ENCODE measurements at regions not wholly inside any gene's neighbourhood (a gene's known extent, or its start where the extent isn't known, plus 50 kb on each side); places are given as distances from the start of the nearest gene placed in this dataset.
"Not testable (repeated sequence)": the region's sequence is repeated elsewhere in the genome, so short reads cannot be mapped to it uniquely, and the experiment has no call there.

DNA sequence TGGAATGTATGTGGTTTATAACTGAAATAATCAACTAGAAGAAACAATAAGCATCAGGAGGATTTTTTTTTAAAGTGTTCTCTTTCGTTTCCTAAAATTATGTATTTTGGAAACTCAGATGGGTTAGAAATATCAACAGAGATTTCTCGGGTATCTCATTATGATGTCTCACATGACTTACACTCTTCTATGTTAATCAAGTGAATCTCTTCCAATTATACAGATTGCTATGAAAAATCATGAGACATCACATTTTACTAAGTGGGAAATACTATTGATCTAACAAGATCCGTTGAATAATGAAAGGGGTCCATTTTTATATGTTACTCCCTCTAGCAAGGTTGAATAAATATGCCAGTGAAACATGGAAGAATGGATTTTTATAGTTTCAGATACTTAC is 54.7 kb upstream of the NRIP1 start:
- no peak for DNase-seq

DNA sequence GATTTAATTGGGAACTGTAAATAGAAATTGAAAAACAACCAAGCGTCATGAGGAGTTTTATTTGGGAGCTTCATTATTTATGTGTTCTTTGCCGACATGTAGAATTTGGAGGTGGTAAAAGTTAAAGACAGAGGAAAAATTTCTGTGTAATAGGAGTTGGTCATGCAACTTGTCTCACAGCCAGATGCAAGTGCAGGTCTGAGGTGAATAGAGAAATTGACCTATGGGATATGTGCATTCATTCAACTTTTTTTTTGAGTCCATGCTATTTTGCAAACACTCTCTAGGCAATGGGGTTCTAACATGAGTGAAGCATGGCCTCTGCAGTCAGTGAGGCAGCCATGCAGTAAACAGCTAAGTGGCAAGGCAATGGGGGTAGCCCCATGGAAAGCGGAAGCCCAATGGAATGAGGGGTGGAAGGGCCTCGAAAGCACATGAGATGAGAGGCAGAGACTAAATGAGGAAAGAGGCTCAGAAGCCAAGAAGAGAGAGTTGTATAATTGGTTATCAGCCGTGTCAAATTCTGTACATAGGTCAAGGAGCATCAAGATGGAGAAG is 56.4 kb upstream of the NRIP1 start:
- DNase-seq, result no peak

DNA sequence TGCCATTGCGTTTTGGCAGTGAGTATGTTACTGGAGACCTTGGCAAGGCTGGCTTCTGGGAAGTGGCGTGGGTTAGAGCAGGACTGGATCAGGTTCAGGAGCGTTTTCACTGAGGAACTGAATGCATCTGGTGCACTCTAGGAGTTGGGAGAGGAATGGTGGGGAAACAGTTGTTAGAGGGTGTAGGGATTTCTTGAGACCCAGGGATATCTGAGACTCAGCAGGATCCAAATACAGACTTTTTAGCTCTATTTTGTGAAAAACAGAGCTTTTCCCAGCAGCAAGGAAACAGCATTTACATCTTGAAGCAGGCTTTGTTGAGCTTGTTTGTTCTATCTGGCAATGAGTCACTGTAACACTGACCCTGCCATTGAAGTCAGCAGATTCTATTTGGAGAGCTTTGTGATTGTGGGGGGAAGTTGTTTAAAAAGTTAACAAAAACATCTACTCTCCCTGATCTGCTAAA is 56.9 kb upstream of the NRIP1 start:
- no peak for DNase-seq

DNA sequence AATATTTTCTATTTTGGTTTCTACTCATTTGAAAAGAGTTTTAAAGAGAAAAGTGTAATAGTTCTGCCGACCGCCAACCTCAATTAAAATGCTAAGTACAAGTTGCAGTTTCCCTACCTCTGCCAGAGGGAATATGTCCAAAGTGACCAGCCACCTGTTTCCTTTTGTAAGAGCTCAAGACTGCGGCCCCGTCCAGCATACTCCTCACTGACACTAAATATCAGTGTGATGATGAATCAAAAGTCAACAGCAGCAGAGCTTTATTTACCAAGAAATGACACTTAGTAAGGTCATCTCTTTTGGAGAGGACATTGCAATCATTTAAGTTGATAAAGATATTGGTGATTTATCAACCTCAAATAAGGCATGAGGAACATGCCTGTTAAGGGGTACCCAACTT is 57.4 kb upstream of the NRIP1 start:
- DNase-seq, result no peak

DNA sequence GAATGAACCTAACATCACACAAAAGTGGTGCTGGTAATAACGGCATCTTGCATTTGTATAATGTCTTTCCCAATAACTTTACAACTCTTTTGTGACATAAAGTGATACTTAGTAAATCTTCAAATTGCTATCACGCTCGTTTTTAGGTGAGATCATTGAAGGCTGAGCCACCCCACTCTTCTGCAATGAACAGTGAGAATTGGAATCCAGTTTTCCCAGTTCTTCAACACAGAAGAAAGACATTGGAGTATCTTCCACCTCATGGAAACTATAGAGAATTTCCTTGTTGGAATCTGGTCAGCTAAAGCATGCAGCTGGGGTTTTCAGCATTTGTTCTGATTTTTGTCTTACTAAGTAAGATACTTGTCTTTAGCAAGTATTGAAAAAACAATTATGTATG is 59.9 kb upstream of the NRIP1 start:
- DNase-seq, result no peak

DNA sequence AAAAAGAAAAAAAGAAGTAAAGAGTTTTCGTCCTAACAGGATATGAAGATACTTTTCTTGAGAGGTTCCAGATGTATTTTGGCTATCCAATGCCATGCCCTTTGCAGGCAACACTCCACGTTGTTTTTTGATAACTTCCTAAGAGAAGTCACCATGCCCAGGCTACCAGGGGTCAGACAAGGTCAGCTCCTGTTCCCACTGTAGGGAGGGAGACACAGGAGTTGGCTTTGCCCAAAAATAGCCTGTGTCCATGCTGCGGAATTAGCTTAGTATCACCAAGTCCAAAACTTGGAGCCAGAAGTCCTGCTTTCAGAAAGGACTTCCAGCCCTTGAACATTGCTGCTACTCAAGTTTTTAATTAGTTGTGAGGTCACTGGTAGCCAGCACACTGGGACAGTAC is 62.1 kb upstream of the NRIP1 start:
- no peak for DNase-seq

DNA sequence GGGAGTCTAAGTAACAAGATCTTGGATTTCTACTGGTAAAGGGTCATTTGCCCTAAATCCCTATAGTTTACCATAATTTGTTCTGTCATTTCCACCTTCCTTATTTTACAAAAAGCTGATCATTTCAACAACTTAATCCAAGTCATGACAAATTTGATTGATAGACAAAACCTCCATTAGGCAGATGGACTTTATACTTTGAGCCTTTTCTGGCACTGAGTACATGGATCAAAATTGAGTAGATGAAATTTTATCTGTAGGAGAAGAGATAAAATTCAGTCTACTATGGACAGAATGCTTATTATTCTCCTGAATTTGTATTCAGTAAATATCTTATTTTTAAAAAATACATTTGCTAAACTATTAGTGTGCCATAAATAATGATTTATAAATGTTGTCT is 62.6 kb upstream of the NRIP1 start:
- no peak for DNase-seq

DNA sequence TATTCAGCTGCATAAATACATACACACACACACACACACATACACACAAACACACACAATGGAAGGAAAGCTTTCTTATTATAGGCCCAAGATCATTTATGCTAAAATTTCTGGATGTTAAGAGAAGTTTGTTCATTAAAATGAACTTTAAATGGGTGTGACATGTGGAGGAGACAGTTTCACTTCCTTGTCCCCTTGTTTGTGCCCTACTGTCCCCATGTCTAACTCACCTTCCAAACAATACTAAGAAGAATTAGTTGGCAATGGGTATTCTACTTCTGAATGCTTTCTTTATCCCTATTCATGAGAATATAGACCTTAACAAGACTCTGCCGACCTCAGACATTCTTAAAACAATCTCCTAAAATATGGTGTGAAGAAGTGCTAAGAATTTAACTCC is 63.5 kb upstream of the NRIP1 start:
- no peak for DNase-seq

DNA sequence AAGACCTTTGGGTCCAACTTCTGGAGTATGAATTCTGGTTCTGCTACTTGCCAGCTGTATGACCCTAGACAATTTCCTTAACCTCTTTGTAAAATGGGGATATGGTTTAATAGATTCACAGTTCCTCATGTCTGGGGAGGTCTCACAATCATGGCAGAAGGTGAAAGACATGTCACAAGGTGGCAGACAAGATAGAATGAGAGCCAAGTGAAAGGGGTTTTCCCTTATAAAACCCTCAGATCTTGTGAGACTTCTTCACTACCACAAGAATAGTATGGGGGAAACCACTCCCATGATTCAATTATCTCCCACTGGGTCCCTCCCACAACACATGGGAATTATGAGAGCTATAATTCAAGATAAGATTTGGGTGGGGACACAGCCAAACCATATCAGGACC is 63.9 kb upstream of the NRIP1 start:
- DNase-seq, result not testable (repeated sequence)

DNA sequence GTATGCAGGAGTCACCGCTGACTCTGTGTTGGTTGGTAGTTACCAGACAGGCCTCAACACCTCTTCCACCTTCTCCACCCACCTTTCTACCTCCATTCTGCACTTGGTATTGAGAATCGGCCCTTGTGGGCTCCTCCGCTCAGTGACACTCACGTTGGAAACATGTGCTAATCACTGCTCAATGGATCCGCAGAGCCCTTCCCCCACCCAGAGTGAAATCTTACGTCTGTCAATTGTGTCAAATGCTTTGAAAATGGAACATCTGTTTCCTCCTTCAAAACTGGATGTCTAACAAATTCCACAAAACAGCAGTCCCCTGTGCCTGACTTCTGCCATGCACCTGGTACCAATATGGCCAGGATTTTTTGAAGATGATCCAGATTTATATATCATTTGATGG is 65.5 kb upstream of the NRIP1 start:
- no peak for DNase-seq

DNA sequence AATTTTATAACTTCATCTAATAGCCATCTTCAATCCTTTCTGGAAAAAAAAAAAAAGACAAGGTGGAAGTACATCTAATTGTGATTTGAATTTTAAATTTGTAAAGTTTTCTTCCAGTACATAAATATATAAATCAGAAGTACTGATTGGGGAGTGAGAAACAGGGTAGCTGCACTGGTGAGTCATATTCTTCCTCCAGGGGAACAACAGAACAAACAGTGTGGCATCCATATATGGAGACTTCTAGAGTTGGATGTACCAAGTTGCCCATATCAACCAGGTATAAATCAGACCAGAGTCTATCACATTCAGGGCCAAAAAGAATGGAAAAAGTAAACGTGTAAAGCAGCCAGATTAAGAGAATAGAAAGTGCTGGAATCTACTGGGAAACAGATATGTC is 66.0 kb upstream of the NRIP1 start:
- DNase-seq, result no peak

DNA sequence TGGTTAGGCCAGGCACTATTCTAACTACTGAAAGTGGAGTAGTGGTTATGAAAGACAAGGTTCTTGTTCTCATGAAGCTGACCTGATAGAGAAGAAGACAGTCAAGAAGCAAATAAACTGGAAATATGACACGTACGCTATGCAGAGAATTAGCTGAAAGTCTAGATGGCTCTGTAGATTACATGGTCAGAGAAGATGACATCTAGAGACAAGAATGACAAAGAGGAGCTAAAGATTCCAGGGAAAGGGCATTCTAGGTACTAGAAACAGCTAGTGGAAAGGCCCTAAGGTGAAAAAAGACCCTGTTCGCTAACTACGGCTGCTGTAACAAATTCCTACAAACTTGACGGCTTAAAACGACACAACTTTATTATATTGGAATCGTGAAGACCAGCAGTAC is 68.0 kb upstream of the NRIP1 start:
- DNase-seq, result no peak

DNA sequence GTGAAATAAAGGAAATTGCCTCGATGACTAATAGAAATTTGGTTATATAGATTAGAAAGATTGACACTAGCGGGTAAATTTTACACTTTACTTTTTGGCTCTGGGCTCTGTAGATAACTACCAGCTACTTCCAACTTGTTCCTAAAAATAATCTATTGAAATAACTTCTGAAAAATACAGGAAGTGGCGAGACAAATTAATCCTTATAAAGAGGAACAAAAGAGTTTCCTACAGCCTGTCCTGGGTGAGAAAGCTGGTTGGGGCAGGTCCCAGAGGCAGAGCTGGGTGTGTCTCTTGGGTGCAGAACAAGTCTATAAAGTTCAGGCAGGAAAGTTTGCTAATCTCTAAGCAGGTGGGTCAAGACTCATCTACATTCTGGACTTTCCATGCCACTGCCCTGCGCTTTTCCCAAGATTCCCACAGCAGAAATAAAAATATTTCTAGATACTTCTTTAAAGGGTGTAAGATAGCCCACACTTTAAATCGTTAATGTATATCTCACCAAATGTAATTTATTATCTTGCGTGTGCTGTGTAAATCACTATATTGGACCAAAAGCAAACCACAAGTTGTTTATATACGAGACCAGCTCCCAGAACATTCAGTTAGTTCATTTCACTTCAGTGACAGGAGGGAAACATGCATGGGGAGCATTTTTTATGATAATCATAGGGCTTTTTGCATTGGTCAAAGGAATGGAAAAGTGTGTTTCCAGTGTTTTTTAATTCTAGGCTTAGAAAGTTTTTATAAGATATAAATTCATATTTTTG is 70.1 kb upstream of the NRIP1 start:
- peak; percentile 20 for DNase-seq

DNA sequence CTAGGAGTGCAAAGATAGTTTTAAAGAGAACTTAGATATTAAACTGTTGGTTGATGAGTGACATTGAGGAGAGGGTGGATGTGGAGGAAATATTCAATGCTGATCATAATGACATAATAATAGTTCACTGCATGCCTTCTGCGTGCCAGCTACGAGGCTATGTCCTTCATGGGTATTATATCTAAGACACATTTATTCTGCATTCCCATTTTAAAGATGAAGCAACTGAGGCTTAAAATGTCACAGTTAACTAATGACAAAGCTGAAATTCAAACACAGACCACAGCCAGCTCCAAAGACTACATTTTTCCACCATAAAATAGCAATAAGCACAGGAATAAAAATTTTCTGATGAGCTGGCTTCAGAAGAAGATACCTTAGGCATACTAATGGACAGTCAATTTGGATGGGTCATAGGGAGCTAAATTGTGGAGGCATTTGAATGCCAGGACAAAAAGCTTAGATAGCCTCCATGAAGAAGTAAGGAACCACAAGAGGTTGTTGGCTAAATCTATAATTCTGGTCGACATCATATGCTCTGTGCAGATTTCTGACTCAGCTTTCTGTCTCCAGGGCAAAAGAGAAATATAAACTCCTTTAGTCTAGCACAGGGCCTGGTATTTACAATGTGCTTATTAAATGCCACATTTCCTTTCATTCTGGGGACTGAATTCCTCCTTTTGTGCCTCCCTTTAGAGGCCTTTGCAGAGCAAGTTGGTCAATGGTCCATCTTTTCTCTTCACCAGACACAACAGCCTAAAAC is 71.2 kb upstream of the NRIP1 start:
- no peak for DNase-seq

DNA sequence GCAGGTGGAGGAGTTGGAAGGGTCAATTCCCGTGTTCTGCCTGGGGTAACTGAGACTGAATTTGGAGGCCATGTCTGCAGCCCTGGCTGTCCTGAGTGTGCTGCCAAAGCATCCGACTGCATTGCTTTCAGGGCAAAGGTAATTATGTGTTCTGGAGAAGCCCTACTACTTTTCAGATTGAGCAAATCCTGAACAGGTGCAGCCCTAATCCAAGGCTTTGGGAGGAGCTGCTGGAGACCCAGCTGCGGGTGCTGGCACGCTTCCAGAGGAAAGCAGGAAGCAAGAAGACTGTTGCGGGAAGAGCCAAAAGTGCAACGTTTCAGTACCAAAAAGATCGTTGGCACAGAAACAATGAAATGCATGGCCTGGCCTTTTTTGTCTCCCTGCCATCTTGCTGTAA is 73.7 kb upstream of the NRIP1 start:
- no peak for DNase-seq

DNA sequence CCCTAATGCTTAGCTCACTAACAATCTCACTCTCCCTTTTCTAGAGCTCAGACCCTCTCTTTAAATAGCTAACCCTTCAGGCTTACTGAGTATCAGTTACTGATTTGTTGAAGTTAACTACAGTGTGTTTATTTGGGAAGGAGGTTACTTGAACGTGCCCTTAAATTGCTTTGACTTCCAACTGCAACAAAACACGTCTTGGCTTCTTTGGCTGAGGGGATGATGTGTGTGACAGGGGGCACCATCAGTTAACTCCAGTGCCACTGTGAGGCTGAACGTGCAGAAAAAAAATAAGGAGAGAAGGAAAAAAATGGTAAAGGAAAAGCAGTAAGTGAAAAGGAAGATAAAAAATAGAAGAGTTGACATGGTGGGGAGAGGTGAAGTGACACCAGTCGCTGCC is 75.1 kb upstream of the NRIP1 start:
- DNase-seq, result no peak

DNA sequence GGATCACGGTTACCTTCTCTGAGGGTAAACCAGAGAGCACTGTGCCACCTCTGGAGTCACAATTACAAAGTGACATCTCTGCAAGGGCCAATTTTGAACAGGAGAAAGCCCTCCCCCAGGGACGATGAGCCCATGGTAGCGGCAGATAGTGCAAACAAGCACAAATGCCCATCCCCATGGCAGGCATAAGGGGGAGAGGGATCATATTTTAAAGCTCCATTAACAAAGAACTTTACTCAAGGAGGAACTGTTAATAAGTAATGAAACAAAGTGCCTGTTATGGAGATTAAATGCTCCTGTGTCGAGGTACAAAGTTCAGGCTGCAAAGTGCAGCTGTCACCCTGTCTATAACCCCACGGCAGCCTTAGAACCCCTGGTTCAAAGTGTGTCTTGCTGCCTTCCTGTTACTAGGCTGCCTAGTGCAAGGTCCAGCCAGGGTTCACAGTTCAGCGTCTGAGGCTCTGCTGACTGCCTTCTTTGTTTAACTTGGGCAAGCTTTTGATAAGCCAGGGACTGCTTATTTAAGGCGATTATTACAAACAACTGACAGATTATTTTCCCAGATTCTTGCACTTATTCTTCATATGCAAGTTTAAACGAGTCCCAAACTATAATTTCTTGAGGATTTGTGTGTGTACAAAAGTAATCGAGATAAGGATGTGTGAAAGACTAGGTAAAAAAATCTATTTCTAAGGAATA is 75.7 kb upstream of the NRIP1 start:
- no peak for DNase-seq

DNA sequence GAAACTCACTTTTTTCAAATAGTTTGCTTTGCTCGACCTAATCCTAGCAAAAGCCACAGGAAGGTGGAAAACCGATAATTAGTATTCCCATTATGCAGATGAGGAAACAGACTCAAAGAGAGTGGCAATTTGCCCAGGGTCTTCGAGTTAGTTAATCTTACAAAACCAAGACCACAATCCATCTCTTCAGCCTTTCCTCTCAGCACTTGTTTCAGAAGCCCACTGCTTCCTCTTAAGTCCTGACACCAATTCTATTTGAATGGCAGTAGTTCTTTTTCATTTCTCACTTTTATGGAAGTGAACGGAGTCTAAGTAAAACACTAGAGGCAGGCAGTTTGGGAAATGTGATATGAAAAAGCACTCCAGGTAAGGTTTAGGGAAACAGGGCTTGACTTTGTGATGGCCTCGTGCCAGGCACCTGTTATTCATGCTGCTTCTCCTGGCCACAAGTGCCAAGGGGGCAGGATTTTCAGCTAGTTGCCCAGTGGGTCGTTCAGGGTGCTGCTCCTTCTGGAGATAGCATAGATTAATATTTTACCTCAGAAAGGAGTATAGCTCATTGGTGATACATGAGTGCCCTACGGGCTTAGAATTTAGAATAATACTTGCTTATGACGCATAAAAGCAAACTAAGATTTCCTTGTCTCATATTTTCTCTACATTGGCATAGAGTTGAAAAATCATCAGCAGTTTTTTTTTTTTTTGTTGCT is 76.6 kb upstream of the NRIP1 start:
- DNase-seq, result no peak

DNA sequence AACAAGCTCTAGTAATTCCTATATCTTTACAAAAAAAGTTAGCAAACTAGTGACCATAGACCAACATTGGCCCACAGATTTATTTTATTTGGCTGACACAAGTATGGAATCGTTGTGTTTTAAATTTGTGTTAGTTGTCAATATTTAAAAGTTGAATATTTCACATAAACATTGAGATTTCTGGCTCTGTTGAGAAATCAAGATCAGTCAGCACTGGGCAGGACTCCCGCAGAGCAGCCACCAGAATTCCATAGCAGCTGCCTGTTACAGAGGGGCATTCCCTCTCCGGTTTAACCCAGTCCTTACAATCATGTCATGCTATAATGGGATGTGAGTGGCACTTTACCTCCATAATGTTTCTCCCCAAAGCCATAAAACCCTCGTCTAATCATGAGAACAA is 79.2 kb upstream of the NRIP1 start:
- no peak for DNase-seq

DNA sequence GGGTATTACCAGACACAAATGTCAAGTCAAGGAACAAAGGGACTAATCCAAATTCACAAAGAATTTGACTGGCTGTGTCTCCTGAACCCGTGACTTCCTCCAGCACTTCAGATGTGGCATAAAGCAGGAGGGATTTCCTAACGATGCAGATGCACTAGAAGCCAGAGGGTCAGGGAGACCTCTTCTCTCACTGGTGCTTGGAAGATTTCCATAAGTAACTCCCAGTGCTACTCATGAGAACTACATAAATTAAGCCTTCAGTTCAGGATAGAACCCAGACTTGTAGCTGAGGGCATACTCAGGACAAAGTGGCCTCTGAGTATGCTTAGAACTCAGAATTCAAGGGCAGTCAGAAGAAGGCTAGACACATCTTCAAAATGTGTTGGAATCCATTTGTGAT is 83.6 kb upstream of the NRIP1 start:
- no peak for DNase-seq

DNA sequence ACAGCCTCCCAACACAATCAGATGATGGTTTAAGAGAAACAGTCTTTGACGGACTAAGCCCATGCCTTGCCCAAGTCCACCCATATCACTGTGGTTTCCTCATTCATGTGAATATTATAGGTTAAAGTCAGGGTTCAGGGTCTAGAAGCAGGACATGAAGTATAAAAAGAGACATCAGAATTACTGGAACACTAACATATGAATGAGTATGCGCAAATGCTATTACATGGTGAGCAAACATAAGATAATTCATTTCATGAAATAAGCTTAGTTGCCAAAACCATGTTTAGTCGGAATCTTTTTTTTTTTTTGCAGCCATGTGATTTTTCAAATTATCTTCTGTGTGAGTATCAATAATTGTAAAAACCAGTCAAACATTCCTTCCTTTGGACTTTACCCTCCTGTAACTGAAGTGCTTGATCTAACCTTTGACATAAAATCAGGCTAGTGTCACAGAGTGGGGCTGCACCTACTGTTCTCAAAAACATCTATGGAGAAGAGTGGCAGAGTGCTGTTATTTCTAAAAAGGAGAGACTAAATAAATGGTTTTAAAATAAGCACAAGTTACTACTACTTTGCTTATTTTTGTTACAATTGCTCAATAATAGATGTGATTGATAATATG is 84.9 kb upstream of the NRIP1 start:
- DNase-seq, result no peak

DNA sequence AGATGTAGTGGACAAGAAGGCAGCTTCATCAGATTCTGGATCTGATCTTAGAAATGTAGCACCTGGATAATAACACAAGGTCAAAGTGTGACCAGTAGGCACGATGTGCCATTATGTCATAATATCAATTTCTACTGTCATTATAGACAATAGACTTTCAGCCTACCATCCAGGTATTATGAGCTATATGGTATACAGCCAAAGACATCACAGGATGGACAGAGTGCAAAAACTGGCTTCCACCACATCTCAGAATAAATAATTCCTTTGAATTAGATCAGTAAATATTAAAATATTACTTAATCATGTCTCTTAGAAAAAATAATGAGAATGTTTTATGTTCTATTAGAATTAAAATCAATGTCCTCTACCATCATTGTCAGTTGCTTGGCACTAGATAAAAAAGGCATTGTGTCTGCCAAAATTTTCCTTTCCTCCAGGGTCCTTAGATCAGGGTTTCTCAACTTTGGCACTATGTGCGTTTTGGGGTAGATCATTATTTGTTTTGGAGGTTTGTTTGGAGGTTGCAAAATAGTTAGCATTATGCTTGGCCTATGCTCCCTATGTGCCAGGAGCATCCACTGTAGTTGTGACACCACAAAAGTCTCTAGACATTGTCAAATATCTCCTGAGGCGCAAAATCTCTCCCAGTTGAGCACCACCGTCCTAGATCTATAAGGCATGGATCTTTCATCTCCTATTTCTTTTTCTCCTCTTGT is 86.7 kb upstream of the NRIP1 start:
- DNase-seq, result no peak
